ENCODE measurements at regions not wholly inside any gene's neighbourhood (a gene's known extent, or its start where the extent isn't known, plus 50 kb on each side); places are given as distances from the start of the nearest gene placed in this dataset.
"Not testable (repeated sequence)": the region's sequence is repeated elsewhere in the genome, so short reads cannot be mapped to it uniquely, and the experiment has no call there.

DNA sequence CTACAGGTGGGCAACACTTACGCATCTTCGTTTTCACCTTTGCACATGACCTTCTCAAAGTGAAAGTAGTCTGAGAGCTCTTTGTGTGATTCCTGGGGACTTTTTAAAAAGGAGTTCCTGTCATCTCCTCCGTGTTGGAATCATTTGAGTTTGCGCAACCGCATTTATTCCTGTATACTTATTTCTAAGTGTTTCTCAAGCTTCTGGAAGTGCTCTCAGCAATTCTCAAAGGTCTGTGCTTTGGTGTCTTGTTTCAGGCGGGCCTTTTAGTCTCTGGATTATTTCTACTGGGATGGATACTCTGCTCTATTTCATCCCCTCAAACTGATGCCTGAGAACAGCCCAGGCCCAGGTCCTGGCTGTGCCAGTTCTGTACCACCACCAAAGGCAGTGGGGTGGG, 226.5 kb upstream of the TUT7 start:
- DNase-seq (ENCODE audit: low read depth in 2 of 3, low spot score in 2 of 3) = no peak

DNA sequence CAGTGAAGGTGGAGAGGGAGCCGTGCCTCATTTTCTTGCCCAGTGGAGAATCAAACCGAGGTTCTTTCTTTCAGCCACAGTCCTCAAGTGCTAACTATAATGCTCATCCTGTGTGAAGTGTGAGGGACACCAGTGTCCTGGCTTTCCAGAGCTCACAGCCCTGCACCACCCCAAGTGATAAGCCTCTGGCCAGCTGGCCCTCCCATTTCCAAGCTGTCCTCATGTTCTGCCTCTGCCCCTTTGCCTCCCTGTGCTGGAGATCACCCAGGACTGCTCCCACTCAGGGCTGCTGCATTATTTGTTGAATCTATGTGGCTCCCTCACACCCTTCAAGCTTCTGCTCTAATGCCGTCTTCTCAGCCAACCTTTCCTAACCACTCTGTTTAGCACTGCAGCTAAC, 224.5 kb upstream of the TUT7 start:
- DNase-seq (ENCODE audit: low read depth in 2 of 3, low spot score in 2 of 3) = no peak

DNA sequence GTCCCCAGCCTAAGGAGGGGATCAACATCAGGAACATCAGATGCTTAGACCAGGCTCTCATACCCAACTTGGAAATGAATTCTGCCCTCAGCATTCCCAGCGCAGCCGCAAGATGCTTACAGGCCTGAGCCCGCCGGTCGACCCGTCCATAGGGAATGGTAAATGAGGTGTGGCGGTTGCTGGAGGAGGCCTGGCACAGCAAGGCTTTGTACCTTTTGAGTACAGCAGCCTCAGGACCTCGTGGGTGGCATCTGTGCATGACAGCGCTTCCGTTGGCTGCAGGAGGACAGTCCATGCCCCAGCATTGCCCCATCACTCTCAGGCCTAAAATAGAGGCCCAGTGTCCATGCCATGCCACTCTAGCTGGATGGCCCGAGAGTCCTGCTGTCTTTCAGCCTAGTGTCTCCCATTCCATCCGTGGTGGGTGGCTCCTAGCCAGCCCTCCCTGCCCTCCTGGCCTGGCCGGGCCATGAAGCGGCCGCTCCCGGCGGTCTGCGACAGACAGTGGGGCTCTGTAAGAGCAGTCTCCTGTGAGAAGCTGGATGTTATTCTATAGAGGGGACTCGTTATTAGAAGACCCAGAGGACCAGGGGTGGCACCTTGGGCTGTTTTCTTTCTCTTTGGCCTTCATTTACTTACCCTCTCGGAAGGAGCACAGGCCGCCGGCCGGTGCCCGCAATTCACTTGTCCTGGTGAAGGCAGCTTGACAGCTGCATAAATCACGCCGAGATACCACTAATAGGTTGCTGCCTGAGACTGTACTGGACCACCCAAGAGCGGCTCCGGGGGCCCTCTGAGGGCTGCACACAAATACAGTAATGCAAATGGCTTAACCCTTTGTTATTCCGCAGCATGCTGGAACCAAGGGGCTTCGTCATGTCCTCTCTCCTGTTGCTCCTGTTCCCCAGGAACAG, 223.5 kb upstream of the TUT7 start:
- DNase-seq (ENCODE audit: low read depth in 2 of 3, low spot score in 2 of 3) = no peak

GRCh38 chr9:86575825-86576525, 221.8 kb upstream of the TUT7 start:
- no peak for DNase-seq (ENCODE audit: low read depth in 2 of 3, low spot score in 2 of 3)

DNA sequence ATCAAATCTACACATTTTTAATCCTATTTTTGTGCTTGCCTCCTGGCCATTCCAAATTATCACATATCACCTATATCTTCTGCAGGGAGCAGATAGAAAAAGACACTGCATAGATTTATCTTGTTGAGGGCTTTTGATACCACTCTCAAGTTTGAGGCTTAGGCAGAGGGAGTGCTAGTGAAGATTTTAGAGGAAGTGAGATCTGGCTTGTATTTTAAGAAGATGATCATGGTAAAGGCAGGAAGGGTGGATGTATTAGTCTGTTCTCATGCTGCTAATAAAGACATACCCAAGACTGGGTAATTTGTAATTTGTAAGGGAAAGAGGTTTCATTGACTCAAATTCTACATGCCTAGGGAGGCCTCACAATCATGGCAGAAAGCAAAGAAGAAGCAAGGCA, 220.9 kb upstream of the TUT7 start:
- no peak for DNase-seq (ENCODE audit: low read depth in 2 of 3, low spot score in 2 of 3)

GRCh38 chr9:86573886-86574285, 219.7 kb upstream of the TUT7 start:
- no peak for DNase-seq (ENCODE audit: low read depth in 2 of 3, low spot score in 2 of 3)

DNA sequence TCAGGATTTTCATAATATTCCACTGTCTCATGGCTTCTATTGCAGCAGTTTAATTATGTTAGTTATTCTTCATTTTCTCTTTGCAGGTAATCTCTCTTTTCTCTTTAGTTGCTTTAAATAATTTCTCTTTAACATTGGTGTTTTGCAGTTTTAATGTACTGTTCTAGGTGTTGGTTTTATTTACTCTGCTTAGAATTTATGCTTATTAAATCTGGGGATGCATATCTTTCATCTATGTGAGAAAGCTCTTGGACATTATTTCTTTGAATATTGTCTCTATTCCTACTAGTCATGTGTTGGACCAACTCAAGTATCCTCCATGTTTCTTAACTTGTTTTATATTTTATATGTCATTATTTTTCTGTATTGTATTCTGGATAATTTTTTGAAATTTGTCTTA, 218.7 kb upstream of the TUT7 start:
- DNase-seq (ENCODE audit: low read depth in 2 of 3, low spot score in 2 of 3) = no peak

DNA sequence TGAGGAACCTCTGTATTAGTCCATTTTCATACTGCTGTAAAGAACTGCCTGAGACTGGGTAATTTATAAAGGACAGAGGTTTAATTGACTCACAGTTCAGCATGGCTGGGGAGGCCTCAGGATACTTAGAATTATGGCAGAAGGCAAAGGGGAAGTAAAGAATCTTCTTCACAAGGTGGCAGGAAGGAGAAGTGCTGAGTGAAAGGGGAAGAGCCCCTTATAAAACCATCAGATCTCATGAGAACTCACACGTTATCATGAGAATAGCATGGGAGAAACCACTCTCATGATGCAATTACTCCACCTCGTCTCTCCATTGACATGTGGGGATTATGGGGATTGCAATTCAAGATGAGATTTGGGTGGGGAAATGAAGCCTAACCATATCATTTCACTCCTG, 211.4 kb upstream of the TUT7 start:
- not testable (repeated sequence) for DNase-seq (ENCODE audit: low read depth in 2 of 3, low spot score in 2 of 3)

DNA sequence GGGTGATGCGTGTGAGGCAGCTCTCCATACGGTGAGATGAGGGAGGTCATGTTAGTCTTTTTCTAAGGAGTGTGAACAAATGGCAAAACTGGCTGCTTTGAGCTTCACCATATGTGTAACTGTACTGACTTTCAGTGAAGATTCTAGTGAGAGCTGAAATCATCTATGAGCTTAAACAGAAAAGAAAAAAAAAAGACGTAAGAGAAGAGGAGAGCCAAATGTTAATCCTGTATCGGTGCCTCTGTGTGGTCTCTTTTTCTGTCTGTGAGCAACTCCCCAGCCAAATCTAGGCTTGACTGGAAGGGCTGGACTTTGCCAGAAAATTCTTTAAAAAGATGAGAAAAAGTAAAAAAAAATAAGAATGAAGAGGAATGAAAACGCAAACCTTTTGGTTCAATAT, 209.7 kb upstream of the TUT7 start:
- no peak for DNase-seq (ENCODE audit: low read depth in 2 of 3, low spot score in 2 of 3)

- no peak for DNase-seq (ENCODE audit: low read depth in 2 of 3, low spot score in 2 of 3)
These were observed 209.1 kb upstream of the TUT7 start for GRCh38 chr9:86563350-86563749.

DNA sequence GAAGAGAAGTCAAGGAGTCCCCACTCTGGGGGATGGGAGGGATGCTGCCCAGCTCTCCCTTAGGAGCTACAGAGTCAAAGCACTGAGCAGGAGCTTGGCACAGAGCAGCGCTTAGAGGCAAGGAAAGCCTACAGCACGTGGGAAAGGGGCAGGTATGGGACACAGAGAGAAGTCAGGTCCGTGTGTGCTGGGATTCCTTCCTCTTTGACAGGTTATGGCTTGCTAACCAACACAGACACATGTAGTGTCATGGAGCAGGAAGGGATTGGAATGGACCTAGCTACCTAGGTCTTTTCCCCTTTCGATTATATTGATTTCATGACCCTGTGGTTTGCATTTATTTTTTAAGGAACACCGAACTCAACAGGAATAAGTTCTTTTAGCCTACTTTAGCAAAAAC, 208.5 kb upstream of the TUT7 start:
- DNase-seq (ENCODE audit: low read depth in 2 of 3, low spot score in 2 of 3) = no peak

GRCh38 chr9:86557918-86558317, 203.7 kb upstream of the TUT7 start:
- DNase-seq (ENCODE audit: low read depth in 2 of 3, low spot score in 2 of 3) = no peak

DNA sequence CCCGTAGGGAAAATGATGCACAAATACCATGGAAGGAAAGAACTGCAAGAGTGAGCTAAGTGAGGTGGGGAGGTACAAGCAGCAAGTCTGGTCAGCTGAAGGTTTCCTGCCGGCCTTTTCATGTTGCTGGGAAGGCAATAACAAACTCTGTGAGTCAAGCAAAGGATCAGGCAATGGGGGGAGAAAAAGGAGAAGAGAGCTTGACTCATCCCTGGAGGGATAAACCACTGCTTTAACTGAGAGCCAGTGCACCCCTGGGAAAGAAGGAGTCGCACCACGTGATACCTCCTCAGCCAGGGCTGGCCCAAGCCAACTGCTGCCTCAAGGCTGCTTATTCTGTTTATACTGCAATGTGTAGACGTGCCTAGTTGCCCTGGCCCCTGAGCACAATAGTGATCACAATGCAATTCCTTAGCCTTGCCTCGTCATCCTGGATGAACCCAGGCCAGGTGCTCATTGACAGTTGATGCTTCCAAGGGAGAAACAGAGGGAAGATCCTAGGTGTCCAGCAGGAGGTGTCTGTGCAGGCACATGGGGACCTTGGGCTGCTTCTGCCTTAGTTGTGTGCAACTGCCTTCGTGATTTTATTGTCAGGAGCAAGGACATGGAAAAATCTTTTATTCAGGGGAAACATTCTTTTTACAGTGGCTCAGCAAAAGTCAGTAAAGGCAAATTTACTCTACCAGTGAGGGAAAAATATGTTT, 203.0 kb upstream of the TUT7 start:
- DNase-seq (ENCODE audit: low read depth in 2 of 3, low spot score in 2 of 3) = no peak

- DNase-seq (ENCODE audit: low read depth in 2 of 3, low spot score in 2 of 3) = no peak
These were observed 201.5 kb upstream of the TUT7 start for GRCh38 chr9:86555661-86556060.

DNA sequence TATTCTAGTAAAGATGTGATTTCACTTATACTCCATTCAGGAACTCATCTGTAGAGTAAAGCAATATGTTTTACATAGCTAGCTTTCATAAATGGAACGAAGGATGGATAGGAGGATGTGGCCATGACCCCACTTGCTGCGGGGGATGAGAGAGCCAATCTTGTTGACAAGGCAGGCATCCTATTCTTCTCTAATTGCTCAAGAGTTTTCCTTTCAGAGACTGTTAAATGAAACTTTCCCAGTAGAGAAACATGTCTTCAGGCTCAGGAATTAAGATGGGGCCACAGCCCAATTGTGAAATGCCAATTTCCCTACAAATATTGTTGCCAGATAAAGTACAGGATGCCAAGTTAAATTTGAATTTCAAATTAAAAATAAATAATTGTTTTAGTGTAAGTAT, 196.2 kb upstream of the TUT7 start:
- no peak for DNase-seq (ENCODE audit: low read depth in 2 of 3, low spot score in 2 of 3)

- DNase-seq (ENCODE audit: low read depth in 2 of 3, low spot score in 2 of 3) = no peak
These were observed 195.7 kb upstream of the TUT7 start for GRCh38 chr9:86549920-86550319.

DNA sequence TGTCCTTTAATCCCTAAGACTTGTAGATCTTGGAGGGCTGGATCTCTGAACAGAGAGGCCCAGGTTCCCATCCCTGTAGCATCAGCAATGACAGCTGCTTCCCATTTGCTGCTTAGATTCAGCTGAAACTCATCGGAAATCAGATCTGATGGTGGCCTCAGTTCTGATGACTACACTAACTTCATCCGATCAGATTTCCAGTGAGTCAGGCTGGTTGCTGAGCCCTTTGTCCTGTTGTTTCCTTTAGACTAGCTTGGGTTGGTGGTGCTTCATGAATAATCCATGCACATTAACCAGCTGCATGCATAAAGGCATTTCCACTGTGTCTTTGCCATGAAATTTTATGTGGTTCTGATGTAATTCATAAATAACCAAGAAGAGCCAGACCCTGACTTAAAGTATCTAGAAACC, 195.2 kb upstream of the TUT7 start:
- no peak for DNase-seq (ENCODE audit: low read depth in 2 of 3, low spot score in 2 of 3)

GRCh38 chr9:86548220-86548619, 194.0 kb upstream of the TUT7 start:
- DNase-seq (ENCODE audit: low read depth in 2 of 3, low spot score in 2 of 3) = no peak

- no peak for DNase-seq (ENCODE audit: low read depth in 2 of 3, low spot score in 2 of 3)
These were observed 193.4 kb upstream of the TUT7 start for GRCh38 chr9:86547571-86547970.

DNA sequence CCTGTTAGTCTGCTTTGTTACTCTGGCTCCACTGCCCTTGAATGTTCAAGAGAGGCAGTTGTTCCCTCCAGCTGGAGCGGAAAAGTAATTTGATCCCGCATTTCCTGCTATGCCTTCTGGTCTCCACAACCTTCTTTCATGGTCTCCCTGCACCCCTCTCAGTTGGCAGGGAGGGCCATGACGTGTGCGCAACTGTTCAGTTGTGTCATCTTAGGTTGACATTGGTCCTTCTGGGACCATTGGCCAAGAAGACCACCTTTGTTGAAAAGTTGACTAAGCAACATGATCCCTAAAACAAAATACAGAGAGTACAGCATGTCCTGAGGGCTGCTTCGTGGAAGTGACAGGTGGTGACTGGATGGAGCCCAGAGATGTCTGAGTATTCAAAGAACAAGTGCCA, 192.5 kb upstream of the TUT7 start:
- DNase-seq (ENCODE audit: low read depth in 2 of 3, low spot score in 2 of 3) = no peak

DNA sequence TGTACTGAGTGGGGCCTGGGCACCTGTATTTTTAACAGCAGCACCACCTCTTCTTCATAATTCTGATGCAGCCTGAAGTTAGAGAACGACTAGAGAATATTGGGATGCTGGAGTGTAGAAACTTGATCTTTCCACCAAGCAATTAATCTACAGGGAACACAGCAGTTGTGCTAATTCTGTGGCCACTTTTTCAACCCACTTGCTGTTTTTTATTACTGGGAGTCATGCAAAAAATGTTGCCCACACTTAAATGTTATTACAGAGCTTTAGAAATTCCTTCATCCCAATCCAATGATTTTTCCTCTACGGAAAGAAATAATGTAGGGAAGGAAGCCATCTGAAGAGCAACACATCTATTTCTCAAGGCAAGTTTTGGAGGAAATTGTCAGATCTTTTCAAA, 190.9 kb upstream of the TUT7 start:
- DNase-seq (ENCODE audit: low read depth in 2 of 3, low spot score in 2 of 3) = no peak

DNA sequence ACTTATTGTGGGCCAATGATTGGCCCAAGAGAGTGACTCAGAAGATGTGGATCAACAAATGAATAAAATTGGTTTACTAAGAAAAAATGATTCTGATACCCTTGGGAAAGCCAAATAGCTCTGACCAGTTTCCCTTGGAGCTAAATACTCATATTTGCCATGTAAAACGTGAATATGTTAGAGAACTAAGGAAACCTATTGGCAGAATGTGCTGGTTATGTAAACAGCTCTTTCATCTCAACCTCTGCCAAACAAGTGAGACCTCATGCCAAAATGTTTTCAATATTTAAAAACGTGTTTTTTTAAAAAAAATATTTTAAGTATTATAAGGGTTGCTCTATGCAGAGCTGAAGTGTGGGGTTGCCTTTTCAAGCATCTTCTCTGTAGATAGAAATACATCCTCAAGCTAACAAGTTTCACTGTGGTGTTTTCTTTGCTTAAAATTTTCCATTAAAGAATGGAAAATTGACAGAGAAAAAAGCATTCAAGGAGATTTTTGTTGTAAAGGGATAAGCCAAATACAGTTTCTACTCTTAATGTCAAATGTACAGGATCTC, 186.9 kb upstream of the TUT7 start:
- DNase-seq (ENCODE audit: low read depth in 2 of 3, low spot score in 2 of 3) = no peak
